Omental fat pad (tissue), 3 donors: ENCODE measurements at regions not wholly inside any gene's neighbourhood (a gene's known extent, or its start where the extent isn't known, plus 50 kb on each side); places are given as distances from the start of the nearest gene placed in this dataset.

ENCODE experiments used
- ATAC-seq: fragments of 150-250 bp; one replicate; pipeline ENCODE4 v1.9.1; 2016; ENCODE audit warnings: mild to moderate bottlenecking, moderate library complexity; ENCODE audit not compliant: low FRiP score
- DNase-seq: peaks from one replicate; pipeline ENCODE4 v3.0.0-alpha.2; 2019; ENCODE audit warnings: low spot score
- CTCF ChIP-seq, 3 donors: fragments of 450-650 bp; IDR thresholded peaks; one replicate each; pipeline ENCODE4 v1.5.1; 2016 to 2017; ENCODE audit warnings: antibody characterized with exemption in 3 of 3, mild to moderate bottlenecking in 3 of 3, moderate library complexity in 2 of 3

DNA sequence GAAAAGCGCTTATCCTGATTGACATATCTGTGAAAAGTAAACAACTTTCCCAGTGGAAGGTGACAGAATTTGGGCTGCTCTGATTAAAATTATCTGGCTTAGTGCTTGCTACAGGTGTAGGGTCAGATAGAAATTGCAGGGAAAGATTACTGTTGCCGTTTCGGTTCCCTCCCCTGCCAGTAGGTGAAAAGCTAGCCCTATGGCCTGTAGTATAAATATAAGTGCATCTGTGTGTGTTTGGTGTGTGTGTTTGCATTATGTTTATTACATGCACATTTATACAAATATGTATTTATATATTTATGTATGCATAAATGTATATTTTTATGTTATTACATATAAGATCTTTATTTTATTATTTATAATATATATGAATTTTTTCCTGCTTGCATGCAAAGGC lies 72.3 kb upstream of the VOPP1 start:
- DNase-seq (no peak), ATAC-seq (no peak)
- TF ChIP-seq CTCF (IDR thresholded peaks at IDR 0.05) = no peak

- no peak for DNase-seq
- no peak for TF ChIP-seq CTCF (IDR thresholded peaks at IDR 0.05)
- ATAC-seq = no peak
Observed at GRCh38 chr7:55642266-55642665, 70.0 kb upstream of the VOPP1 start.

DNA sequence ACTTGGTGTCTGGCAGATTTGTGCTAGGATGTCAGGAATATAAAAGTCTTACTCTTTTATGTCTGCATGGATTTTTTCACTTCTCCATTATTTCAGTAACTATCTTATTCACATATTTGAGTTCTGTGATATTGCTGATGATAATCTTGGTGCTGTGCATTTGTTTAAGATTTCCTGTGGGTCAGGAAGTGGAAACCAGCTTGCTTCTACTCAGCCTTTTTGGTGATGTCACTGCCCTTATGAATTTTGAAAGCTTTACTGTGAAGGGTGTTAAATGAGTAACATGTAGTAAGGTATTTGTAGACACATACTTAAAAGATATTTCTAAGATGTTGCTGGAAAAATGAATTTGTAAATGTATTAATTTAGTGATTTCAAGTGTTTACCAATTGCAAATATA lies 69.5 kb upstream of the VOPP1 start:
- DNase-seq = no peak
- no peak for TF ChIP-seq CTCF (IDR thresholded peaks at IDR 0.05)
- ATAC-seq = no peak

DNA sequence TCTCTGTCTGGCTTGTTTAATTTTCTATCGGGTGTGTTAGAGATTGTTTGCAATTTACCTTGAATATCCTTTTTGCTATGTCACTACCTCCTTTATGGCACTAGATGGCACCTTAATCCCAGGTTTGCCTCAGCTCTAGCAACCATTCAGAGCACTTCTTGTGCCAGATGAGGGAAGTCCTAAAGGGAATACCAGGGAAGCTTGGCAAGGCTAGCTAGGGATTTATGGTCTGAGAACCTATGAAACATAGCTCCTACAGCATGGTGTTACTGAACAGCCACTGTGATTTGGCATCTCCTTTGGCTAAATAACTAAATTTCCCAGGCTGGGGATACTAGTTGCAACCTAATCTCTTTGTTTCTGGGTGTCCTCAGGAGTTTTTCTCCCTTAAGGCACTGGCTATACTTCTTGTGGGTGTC lies 69.0 kb upstream of the VOPP1 start:
- ATAC-seq = peak; percentile 97
- TF ChIP-seq CTCF (IDR thresholded peaks at IDR 0.05) = peak in 2 of 3 donors; percentile 61 to 86
- no peak for DNase-seq

GRCh38 chr7:55639640-55640039 lies 67.3 kb upstream of the VOPP1 start:
- no peak for TF ChIP-seq CTCF (IDR thresholded peaks at IDR 0.05)
- ATAC-seq (no peak), DNase-seq (no peak)

DNA sequence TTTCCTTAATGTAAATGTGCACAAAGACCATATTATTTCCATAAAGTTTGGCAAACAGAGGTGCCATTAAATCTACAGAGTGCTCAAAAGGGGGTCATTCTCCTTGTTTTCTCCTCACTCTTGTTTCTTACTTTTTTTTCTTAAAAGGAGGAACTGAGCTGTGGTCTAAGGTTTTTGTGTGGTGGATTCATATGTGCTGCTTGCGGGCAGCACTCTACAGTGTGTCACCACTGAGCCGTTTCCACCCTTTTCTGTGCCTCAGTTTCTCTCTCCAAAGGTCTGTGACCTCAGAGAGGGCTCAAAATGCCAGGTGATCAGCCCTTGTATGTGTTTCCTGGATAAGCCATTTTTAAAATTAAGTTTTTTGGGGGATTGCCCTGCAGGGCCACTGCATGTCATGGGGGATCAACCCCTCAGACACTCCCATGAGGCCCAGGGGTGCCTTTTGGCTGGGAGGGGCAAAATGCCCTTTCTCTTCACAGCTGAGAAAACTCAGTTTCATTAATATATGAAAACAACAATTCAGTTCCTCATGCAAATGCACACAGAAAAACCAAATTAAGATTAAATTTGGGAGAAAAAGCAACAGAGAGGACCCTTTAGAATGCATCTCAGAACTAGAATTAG lies 56.9 kb upstream of the VOPP1 start:
- TF ChIP-seq CTCF (IDR thresholded peaks at IDR 0.05) = no peak
- ATAC-seq (no peak), DNase-seq (no peak)

- ATAC-seq (no peak), DNase-seq (no peak)
- no peak for TF ChIP-seq CTCF (IDR thresholded peaks at IDR 0.05)
Observed at GRCh38 chr7:55624813-55625212, 52.5 kb upstream of the VOPP1 start.
